SU-DHL-6 (cell line): ENCODE measurements at regions not wholly inside any gene's neighbourhood (a gene's known extent, or its start where the extent isn't known, plus 50 kb on each side); places are given as distances from the start of the nearest gene placed in this dataset.

Experiments
- H2AFZ ChIP-seq: fragments of 200-600 bp; sonication (generic); 2 replicates; pipeline ENCODE4 v1.6.1; 2014; ENCODE audit warnings: low read depth, mild to moderate bottlenecking, moderate library complexity, mixed read lengths, antibody characterized with exemption, low read length; ENCODE audit not compliant: severe bottlenecking
- H3F3A ChIP-seq: fragments of 200-600 bp; shearing (Covaris generic); 2 replicates; pipeline ENCODE4 v1.6.0; 2016; ENCODE audit warnings: antibody characterized with exemption, mild to moderate bottlenecking; ENCODE audit not compliant: insufficient read depth
- H3K27ac ChIP-seq: fragments of 200-600 bp; sonication (generic); 2 replicates; pipeline ENCODE4 v1.5.1; 2016; ENCODE audit warnings: low read depth, mild to moderate bottlenecking, low read length, moderate library complexity, mixed read lengths
- H3K27me3 ChIP-seq: fragments of 200-600 bp; sonication (generic), shearing (Covaris generic); 2 replicates; pipeline ENCODE4 v1.6.0; 2014; ENCODE audit warnings: mild to moderate bottlenecking, low read length
- H3K36me3 ChIP-seq: fragments of 200-600 bp; sonication (generic); 2 replicates; pipeline ENCODE4 v1.6.1; 2014; ENCODE audit warnings: mild to moderate bottlenecking, low read length, mixed read lengths
- H3K4me2 ChIP-seq: fragments of 300-600, 200-600 bp; shearing (Covaris generic), sonication (generic); 2 replicates; pipeline ENCODE4 v1.6.0; 2014; ENCODE audit warnings: low read length, low read depth, mild to moderate bottlenecking; ENCODE audit not compliant: poor library complexity, severe bottlenecking
- H3K4me3 ChIP-seq: fragments of 200-600 bp; sonication (generic); 2 replicates; pipeline ENCODE4 v1.5.1; 2014; ENCODE audit warnings: antibody characterized with exemption, low read length, mild to moderate bottlenecking, mixed read lengths; ENCODE audit not compliant: insufficient read depth, poor library complexity, severe bottlenecking
- H3K79me2 ChIP-seq: fragments of 200-600 bp; sonication (generic); 2 replicates; pipeline ENCODE4 v1.6.1; 2014; ENCODE audit warnings: mild to moderate bottlenecking, low read length, moderate library complexity; ENCODE audit not compliant: insufficient read depth
- H3K9ac ChIP-seq: fragments of 200-600 bp; sonication (generic); 2 replicates; pipeline ENCODE4 v1.7.0; 2014; ENCODE audit warnings: mild to moderate bottlenecking, low read length
- H3K9me2 ChIP-seq: fragments of 200-600 bp; sonication (generic); replicated peaks from 2 replicates; pipeline ENCODE4 v1.6.1; 2014; ENCODE audit warnings: low read length; ENCODE audit not compliant: insufficient read depth
- H3K9me3 ChIP-seq: fragments of 200-600 bp; sonication (generic); 2 replicates; pipeline ENCODE4 v1.6.1; 2014; ENCODE audit warnings: low read length, mixed read lengths; ENCODE audit not compliant: insufficient read depth
- H4K20me1 ChIP-seq: fragments of 200-600 bp; sonication (generic); 2 replicates; pipeline ENCODE4 v1.6.1; 2014; ENCODE audit warnings: low read depth, mild to moderate bottlenecking, antibody characterized with exemption, low read length, moderate library complexity, mixed read lengths
- EZH2phosphoT487 ChIP-seq: fragments of 200-600 bp; sonication (generic), shearing (Covaris generic); conservative IDR thresholded peaks from 2 replicates; pipeline ENCODE4 v1.6.1; 2018; ENCODE audit warnings: mild to moderate bottlenecking, antibody characterized with exemption, low read length, moderate library complexity, mixed read lengths
- TF ChIP-seq, protein P1 (sequence below): fragments of 200-600 bp; sonication (generic); IDR thresholded peaks from one replicate; pipeline ENCODE4 v1.5.1; 2017; ENCODE audit warnings: antibody characterized with exemption, mild to moderate bottlenecking, low read length, moderate library complexity; ENCODE audit not compliant: insufficient read depth, poor library complexity, severe bottlenecking

- Histone ChIP-seq H3K4me3 (no peak overlapping the region), H3K9me3 (no peaks in the 10 kb centered on the region), H4K20me1 (no peaks in the 10 kb centered on the region), H3K9me2 (no peaks in the 10 kb centered on the region), H3K27ac (no peak overlapping the region), H3K79me2 (no peaks in the 10 kb centered on the region), H3F3A (no peaks in the 10 kb centered on the region), H3K36me3 (no peaks in the 10 kb centered on the region), H2AFZ (no peak overlapping the region), H3K4me2 (no peak overlapping the region), H3K9ac (no peak overlapping the region), H3K27me3 (no peaks in the 10 kb centered on the region)
- TF ChIP-seq, protein P1, sequence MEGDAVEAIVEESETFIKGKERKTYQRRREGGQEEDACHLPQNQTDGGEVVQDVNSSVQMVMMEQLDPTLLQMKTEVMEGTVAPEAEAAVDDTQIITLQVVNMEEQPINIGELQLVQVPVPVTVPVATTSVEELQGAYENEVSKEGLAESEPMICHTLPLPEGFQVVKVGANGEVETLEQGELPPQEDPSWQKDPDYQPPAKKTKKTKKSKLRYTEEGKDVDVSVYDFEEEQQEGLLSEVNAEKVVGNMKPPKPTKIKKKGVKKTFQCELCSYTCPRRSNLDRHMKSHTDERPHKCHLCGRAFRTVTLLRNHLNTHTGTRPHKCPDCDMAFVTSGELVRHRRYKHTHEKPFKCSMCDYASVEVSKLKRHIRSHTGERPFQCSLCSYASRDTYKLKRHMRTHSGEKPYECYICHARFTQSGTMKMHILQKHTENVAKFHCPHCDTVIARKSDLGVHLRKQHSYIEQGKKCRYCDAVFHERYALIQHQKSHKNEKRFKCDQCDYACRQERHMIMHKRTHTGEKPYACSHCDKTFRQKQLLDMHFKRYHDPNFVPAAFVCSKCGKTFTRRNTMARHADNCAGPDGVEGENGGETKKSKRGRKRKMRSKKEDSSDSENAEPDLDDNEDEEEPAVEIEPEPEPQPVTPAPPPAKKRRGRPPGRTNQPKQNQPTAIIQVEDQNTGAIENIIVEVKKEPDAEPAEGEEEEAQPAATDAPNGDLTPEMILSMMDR, result no peak
- no peak for TF ChIP-seq EZH2phosphoT487
Measured at GRCh38 chr3:109707617-109708016, 370.3 kb upstream of the DPPA4 start.

DNA sequence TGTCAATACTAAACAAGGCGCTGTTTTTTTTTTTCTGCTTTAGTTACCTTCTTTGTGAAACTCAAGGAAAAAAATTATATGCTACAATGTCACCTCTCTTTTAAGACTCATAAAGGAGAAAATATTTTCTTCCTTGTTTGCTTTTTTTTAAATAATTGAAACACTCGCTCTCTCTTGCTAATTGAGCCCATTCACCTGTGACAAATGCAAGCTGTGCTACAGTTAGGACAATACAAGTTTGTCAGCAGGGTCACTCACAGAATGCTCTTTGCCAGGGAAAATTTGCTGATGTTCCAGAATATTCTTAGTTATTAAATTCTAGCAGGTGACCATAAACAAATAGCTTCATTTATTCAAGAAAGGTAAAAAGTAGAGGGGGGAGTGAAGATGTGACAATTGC is 375.9 kb upstream of the DPPA4 start:
- Histone ChIP-seq H3K9ac (no peak overlapping the region), H4K20me1 (no peaks in the 10 kb centered on the region), H3K9me3 (no peaks in the 10 kb centered on the region), H3K9me2 (no peaks in the 10 kb centered on the region), H3K27me3 (no peaks in the 10 kb centered on the region), H3K27ac (no peak overlapping the region), H2AFZ (no peak overlapping the region), H3K4me2 (no peak overlapping the region), H3K36me3 (no peaks in the 10 kb centered on the region; the same call in 1 of the 2 replicates), H3F3A (no peaks in the 10 kb centered on the region), H3K4me3 (no peak overlapping the region), H3K79me2 (no peaks in the 10 kb centered on the region)
- TF ChIP-seq EZH2phosphoT487, result no peak
- TF ChIP-seq, protein P1, result no peak

DNA sequence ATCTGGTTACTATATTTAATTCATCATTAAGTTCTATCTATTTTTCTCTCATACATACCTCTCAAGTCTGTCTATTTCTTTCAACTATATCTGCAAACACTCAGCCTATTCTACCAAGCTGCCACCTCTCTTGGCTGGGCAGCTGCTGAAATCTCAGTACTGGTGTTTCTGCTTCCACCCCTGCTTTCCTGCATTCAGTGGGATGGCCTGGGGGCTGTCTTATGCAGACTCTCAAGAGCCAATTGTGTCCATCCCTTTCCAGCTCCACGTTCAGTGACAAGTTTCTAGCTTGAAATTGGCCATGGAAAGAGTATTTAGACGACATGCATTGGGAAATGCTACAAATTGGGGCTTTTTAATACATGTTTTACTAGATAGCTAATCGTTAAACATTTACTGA is 378.4 kb upstream of the DPPA4 start:
- no peak overlapping the region for H3K27ac ChIP-seq
- H3K27me3 ChIP-seq, result no peaks in the 10 kb centered on the region
- no peak overlapping the region for H2AFZ ChIP-seq
- no peaks in the 10 kb centered on the region for H4K20me1 ChIP-seq
- no peaks in the 10 kb centered on the region; the same call in 1 of the 2 replicates for H3K36me3 ChIP-seq
- no peak overlapping the region for H3K4me3 ChIP-seq
- no peaks in the 10 kb centered on the region for H3K9me2 ChIP-seq
- H3K9ac ChIP-seq, result no peak overlapping the region
- H3K79me2 ChIP-seq, result no peaks in the 10 kb centered on the region
- TF ChIP-seq, protein P1, result no peak
- TF ChIP-seq EZH2phosphoT487, result no peak
- H3K4me2 ChIP-seq, result no peak overlapping the region
- no peaks in the 10 kb centered on the region for H3K9me3 ChIP-seq
- no peaks in the 10 kb centered on the region for H3F3A ChIP-seq
